ENCODE measurements at regions not wholly inside any gene's neighbourhood (a gene's known extent, or its start where the extent isn't known, plus 50 kb on each side); places are given as distances from the start of the nearest gene placed in this dataset.
"Not testable (repeated sequence)": the region's sequence is repeated elsewhere in the genome, so short reads cannot be mapped to it uniquely, and the experiment has no call there.

GRCh38 chr14:26304056-26304455 lies 293.8 kb downstream of the NOVA1 start:
- no peak for DNase-seq
- no peak for ATAC-seq

GRCh38 chr14:26293909-26294308 lies 303.9 kb downstream of the NOVA1 start:
- no peak for DNase-seq
- ATAC-seq, result no peak

GRCh38 chr14:26289891-26290486 lies 307.8 kb downstream of the NOVA1 start:
- DNase-seq, result no peak
- no peak for ATAC-seq

GRCh38 chr14:26286913-26287205 lies 311.0 kb downstream of the NOVA1 start:
- DNase-seq (no peak), ATAC-seq (no peak)

- ATAC-seq (no peak), DNase-seq (no peak)
Observed at GRCh38 chr14:26286081-26286912, 311.5 kb downstream of the NOVA1 start.

- ATAC-seq, result no peak
- no peak for DNase-seq
Observed at GRCh38 chr14:26282578-26282977, 315.3 kb downstream of the NOVA1 start.

- not testable (repeated sequence) for DNase-seq, ATAC-seq
Observed at GRCh38 chr14:26282011-26282410, 315.8 kb downstream of the NOVA1 start.

GRCh38 chr14:26281280-26281998 lies 316.4 kb downstream of the NOVA1 start:
- DNase-seq, result no peak
- ATAC-seq, result no peak

GRCh38 chr14:26276757-26277156 lies 321.1 kb downstream of the NOVA1 start:
- DNase-seq, result no peak
- ATAC-seq, result no peak

- DNase-seq (no peak), ATAC-seq (no peak)
Observed at GRCh38 chr14:26265170-26265685, 332.6 kb downstream of the NOVA1 start.

GRCh38 chr14:26261368-26262122 lies 336.3 kb downstream of the NOVA1 start:
- no peak for ATAC-seq
- DNase-seq, result no peak

GRCh38 chr14:26255213-26255612 lies 342.6 kb downstream of the NOVA1 start:
- DNase-seq, result no peak
- ATAC-seq, result no peak

GRCh38 chr14:26252176-26252575 lies 345.7 kb downstream of the NOVA1 start:
- ATAC-seq (no peak), DNase-seq (no peak)

GRCh38 chr14:26233118-26233517 lies 364.7 kb downstream of the NOVA1 start:
- no peak for DNase-seq
- no peak for ATAC-seq

- ATAC-seq (no peak), DNase-seq (no peak)
Observed at GRCh38 chr14:26218861-26219260, 379.0 kb downstream of the NOVA1 start.

GRCh38 chr14:26217778-26218177 lies 380.1 kb downstream of the NOVA1 start:
- no peak for ATAC-seq

GRCh38 chr14:26216786-26217185 lies 381.0 kb downstream of the NOVA1 start:
- DNase-seq, result no peak
- no peak for ATAC-seq

More at GRCh38 chr14:26217778-26218177, 380.1 kb downstream of the NOVA1 start:
- DNase-seq, result no peak

GRCh38 chr14:26213846-26214575 lies 383.8 kb downstream of the NOVA1 start:
- DNase-seq (no peak), ATAC-seq (no peak)

- ATAC-seq, result no peak
- no peak for DNase-seq
Observed at GRCh38 chr14:26209699-26210098, 388.1 kb downstream of the NOVA1 start.

GRCh38 chr14:26206640-26207039 lies 391.2 kb downstream of the NOVA1 start:
- ATAC-seq (no peak), DNase-seq (no peak)

GRCh38 chr14:26204728-26205479 lies 392.9 kb downstream of the NOVA1 start:
- no peak for ATAC-seq
- no peak for DNase-seq
